Right forelimb (tissue), 1 donor: ENCODE measurements at regions not wholly inside any gene's neighbourhood (a gene's known extent, or its start where the extent isn't known, plus 50 kb on each side); places are given as distances from the start of the nearest gene placed in this dataset.

Experiments
- DNase-seq: peaks from one replicate; pipeline ENCODE4 v3.0.0-alpha.2; 2018

DNA sequence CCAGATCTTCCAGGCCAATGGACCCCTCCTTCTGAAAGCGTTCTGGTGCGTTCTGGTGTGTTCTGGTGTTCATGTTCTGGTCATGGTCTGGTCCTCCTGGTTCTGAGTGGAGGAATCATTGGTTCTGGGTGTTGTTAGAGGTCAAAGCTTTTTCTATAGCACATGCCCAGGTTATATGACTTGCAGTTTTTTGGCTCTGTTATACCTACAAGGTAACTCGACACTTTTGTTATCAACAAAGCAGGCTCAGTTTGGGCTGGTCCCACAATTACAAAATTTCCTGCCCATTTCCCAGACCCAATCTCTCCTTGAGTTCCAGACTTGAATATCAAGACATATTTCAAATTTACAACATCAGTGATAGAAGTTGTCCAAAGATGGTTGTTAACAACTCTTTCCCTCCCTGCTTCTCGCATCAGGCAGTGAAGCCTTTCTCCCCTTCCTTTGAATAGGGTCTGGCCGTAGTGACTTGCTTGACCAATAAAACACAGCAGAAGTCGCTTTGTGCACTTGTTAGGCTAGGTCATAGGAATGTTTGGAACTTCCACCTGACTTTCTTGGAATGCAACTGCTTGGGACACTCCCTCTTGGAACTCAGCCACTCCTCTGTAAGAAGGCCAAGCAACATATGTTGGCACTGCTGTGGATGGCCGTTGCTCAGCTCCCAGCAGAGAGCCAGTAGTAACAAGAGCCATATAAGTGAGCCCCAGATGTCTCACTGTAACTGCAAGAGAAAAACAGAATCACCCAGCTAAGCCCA is 83.1 kb upstream of the STEAP1B start:
- DNase-seq: no peak

DNA sequence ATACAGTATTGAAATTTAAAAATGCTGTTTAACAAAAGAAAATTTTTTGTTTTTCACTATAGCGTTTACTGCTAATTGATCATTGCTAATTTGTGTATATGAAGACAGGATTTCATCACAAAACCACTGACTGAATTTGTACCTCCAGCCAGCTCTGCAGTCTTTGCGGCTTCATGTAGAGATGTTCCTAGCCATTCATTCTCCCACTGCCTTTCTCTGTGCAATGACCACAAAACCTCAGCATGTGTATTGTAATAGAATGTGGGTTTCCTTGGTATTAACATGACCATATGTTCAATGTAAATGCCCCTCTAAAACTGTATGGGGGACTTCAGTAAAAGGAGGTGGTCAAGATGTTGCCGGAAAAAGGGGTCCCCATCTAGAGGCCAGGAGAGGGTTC is 81.1 kb upstream of the STEAP1B start:
- no peak for DNase-seq

DNA sequence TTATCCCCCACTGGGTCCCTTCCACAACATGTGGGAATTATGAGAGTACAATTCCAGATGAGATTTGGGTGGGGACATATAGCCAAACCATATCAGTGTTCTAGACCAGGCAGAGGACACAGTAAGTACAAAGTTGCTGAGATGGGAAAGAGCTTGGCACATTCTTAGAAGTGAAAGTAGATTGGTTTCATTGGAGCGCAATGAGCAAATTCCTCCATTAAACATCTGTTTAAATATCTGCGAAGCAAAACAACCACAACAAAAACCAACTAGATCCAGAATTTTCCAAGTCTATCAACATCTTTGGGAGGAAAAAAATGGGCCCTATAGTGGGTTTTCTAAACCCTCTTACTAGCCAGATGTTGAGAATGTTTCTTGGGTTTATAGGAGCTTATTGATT is 80.0 kb upstream of the STEAP1B start:
- DNase-seq: peak; percentile 20

DNA sequence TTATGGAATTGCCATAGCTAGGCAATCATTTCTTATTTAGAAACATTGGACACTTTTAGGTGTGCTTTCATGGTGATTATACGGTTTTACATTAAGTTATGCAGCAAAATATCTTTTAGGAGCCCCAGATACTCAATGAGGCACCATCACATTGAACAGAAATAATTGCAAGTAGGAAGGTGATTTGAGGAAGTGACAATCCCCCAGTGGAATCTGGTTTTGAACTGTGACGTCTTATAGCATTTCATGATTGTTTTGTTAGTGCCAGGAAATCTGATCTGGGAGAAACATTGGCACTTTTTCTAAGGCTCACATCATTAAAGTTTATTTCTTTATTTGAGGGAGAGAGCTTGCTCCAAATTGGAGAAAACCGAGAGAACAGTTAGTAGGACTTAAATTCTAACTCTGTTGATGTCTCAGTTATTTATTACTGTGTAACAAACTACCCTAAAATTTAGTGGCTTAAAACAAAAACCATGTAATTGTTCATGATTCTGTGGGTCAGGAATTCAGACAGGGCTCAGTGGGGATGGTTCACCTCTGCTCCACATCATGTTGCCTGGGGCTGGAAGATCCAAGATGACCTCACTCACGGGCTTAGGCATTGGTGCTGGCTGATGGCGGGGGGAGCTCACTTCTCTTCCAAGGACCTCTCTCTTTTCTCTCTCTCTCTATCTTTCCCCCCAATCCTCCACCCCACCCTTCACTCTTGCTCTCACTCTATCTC is 78.2 kb upstream of the STEAP1B start:
- peak; percentile 31 for DNase-seq

DNA sequence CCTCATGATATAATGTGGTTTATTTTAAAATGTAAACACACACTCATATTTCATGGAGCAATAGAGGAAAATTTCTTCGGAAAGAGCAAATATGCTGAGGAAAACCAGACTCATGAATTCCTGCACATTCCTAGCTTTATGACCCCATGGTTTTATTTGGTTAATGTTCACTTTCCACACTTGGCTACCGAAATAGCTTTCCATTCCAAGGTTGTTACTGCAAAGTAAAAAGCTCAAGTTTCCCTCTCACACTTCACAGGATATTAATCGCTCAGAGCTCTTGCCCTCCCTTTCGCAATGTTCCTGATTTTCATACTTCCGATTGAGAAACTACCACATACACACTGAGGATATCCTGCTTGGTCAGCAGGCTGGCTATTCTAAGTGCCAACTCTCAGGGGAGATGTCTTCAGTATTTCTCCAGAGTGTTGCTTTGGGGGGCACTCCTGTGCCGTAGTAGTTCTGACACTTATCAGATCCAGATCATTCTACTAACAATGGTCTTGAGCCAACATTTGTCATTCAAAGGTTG is 77.5 kb upstream of the STEAP1B start:
- peak; percentile 54 for DNase-seq

DNA sequence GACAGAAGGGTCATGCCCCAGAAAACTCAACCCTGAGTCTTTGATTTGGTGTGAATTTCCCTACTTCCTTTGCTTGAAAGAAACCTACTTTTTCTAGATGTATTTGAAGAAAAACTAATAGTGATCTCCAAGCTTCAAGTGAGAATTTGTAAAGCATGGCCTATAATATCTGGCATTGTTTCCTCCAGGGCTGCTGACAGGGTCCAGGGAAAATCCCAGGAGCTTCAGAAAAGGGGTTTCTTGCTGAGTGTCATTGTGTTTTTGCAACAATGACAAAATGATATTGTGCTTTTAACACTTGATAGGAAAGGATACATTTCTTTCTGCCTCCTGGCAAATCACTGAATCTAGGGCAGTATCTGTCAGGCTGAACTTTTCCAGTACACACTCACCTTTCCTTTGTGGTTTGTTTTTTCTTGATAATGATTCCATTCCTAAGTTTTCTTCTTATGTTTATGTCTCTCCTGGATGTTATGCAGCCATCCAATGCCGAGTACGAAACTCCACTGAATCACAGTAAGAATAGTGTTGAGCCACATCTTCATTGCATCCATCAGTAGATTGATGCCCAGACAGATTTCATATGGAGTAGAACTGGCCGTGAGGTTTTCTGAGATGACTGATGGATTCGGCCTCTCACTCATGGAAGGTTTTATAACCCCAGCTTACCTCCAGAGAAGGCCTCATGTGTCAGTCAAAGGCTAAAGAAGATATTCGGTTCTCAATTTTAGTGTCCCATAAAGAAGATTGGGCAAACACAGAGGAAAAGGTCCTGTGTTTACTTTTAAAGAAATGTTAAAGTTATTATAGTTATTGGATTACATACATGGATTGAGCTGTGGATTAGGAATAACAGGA is 76.9 kb upstream of the STEAP1B start:
- DNase-seq: no peak

DNA sequence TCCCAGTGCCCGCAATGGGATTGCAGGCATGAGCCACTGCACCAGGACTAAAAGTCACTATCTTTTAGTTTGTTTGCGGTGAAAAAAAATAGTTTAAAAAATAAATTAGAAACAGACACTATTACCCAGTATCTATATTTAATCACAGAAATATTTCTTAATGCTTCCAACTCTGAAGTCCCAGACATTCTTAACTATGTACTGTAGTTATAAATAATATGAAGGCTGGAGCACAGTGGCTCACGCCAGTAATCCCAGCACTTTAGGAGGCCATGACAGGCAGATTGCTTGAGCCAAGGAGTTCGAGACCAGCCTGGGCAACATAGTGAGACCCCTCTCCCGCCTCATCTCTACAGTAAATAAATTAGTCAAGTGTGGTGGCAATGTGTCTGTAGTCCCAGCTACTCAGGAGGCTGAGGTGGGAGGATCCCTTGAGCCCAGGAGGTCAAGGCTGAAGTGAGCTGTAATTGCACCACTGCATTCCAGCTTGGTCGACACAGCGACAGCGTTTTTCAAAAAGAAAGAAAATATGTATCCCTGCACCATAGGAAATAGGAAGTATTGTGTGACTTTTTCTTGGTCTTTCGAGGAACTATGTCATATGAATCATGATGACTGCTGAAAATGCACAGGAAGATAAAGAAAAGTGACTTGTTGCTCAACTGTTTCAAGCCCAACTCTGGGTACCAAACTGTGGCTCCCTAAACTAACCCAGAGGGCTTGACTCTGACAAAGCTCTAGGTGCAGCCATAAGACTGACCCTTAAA is 74.9 kb upstream of the STEAP1B start:
- DNase-seq: peak; percentile 27

DNA sequence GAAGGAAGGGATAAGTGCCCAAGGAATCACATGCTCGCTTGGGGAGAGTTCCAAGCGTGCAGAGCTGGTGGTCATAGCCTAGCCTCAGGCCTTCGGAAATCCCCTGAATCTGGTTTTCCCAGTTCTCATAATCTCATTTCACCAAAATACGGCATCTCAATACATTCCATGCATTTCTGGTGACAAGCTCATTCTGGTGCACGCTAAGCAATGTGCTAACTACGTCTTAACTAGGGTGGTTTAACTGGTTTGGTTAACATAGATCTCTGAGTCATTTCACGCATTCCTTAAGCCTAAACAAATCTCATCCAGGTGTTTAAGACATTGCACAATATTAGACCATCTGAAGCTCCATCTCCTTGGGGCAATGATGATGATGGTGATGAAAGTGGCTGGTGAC is 72.9 kb upstream of the STEAP1B start:
- no peak for DNase-seq

DNA sequence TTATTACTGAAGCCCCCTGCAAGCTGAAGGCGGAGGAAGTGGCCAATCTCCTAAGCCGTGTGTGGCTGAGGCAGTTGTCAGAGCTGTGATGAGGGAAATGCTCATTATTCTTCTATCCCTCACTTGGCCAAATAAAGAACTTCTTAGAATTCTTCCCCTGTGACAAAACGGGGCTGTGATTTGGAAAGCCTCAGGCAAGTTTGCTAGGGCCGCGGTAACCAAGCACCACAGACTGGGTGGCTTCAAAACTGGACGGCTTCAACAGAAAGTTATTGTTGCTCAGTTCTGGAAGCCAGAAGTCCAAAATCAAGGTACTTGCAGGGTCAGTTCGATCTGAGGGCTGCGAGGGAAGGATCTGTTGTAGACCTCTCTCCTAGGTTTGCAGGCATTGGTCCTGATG is 72.3 kb upstream of the STEAP1B start:
- DNase-seq: peak; percentile 36

DNA sequence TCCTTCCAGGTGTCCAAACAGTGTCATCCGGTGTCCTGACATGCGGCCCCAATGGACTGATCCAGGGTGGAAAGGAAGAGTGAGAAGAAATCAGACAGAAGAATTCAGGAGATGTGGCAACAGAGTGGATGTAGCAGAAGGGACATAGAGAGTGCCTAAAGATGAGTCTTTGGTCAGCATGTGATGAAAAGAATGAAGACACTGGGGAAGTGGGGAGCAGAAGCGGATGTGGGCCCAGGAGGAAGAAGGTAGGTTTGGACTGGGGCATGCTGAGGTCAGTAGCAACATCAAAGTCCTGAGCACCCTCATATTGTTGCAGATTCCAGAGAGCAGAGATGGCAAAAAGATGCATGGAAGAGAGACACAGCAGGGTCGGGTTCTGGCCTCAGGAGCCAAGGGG is 71.8 kb upstream of the STEAP1B start:
- peak; percentile 7 for DNase-seq

DNA sequence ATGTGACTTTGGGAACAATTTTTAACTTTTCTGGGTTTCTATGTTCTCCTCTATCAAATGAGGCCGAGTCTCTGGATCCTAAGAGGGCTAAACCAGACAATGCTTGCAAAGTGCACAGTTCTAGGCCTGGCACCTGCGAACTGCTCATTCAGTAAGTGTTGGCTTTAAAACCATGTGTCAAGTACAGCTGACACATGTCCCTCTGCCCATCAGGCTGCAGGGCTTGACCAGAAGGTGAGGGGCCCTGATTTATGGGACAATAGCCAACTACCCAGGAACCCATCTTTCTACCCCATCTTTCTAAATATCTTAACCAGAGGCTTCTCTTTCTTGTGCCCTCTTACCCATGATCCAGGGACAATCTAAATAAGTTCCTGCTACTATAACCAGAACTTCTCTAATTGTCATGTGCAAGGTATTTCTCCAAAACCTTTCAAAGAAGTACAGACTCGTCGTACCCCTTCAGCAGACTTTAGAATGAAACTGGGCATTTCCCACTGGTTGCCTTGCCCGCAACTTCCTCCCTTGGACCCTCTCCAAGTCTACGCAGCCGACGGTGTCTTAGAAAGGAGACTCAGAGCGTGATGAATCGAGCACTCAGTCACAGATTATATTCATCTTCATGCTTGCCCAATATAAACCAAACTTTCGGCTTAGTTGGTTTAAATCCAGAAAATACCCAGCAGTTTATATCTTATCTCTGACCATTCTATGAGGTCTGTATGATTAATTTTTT is 69.8 kb upstream of the STEAP1B start:
- DNase-seq: no peak

DNA sequence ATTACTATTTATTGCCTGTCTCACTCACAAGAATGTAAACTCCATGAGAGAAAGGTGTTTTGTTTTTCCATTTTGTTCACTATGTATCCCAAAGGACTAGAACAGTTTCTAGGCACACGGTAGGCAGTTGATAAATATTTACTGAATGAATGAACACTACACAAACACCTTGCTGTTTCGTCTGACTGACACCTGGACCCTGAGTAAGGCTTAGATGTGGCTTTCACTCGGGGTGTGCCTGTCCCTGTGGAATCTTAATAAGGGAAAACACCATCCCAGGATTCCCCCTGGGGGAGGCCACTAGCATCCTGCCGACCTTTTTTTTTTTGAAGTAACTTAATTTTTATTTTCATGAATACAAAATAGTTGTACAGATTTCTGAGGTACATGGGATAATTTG is 66.6 kb upstream of the STEAP1B start:
- DNase-seq: no peak

DNA sequence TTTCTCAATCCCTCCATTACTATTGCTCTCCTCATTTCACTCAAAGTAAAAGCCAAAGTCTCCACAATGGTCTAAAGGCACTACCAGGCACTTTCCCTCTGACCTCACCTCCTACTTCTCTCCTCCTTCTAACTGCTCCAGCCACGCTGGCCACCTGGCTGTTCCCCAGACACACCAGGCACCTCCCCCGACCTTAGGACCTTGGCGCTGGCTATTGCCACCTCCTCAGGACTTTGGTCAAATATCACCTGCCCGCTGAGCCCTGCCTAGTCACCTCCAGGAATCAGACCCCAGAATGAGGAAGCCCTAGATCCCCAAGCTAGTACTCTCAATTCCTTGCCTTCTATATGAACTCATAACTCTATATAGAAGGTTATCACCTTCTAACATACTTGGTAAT is 66.2 kb upstream of the STEAP1B start:
- DNase-seq: no peak

DNA sequence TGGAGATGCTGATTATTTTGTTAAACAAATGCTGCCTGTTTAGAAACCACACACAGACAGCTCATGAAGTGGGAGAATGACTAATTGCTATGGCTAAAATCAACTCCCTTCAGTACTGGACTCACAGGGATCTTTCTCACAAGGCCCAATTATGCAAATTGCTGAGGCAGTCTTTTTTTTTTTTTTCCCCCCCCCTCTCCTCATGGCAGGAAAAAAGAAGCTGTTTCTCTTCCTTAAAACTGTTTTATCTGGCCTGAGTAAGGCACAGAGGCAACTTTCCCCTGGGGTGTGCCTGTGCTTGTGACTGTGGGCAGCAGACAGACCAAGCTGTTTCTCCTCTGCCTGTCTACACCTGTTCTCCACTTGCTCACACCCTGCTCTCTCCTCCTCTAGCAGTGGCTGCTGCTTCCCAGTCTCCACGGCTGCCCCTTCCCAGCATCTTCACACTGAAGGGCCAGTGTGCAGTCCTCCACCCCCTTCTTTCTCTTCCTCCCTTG is 65.4 kb upstream of the STEAP1B start:
- DNase-seq: no peak

DNA sequence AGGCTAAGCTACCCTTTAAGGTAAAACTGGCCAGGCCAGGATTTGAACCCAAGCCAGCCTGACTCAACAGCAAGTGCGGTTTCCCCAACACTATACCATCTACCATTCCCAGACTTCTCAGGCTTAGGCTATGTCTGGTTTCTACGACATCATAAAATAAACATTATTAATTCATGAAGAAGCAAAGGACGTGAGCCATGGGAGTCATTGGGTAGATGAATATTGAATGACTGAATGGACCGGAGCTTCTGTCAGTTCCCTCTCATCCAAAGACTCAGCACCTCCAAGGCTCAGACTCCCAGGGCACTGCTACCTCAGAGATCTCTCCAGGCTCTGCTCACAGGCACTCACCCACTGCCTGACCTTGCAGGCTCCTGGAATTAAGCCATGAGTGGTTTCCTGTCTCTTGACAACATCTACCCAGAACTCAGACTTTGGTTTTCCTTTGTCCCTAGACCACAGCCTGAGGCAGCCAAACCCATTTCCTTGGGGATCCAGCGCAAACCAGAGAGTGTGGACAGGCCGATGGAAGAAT is 64.6 kb upstream of the STEAP1B start:
- DNase-seq: no peak

DNA sequence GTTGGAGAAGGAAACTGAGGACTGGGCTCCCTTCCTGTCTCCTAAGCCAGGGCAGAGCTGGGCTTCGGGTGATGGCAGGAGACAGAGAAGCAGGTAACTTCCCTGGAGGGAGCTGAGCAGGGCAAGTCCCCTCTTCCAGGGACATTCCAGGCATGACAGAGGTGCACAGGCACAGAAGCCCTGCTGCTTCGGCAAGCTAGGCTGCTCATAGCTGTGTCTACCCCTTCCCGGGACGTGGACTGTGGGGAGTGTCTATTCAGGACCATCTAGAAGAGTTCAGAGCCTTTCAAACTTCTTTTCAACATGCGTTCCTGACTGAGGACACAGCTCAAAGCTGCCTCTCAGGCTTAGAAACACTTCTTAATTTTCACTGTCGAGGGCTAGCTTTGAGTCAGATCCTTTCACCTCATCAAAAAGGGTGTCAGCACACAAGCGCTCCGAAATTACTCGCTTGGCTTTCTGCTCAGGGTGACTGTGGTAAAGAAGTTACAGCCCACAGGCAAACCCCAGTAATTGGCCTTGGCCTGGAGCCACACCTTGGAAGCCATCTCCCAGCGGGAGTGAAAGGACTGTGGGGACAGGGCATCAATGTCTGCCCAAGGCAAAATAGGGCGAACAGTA is 63.7 kb upstream of the STEAP1B start:
- DNase-seq: peak; percentile 56

DNA sequence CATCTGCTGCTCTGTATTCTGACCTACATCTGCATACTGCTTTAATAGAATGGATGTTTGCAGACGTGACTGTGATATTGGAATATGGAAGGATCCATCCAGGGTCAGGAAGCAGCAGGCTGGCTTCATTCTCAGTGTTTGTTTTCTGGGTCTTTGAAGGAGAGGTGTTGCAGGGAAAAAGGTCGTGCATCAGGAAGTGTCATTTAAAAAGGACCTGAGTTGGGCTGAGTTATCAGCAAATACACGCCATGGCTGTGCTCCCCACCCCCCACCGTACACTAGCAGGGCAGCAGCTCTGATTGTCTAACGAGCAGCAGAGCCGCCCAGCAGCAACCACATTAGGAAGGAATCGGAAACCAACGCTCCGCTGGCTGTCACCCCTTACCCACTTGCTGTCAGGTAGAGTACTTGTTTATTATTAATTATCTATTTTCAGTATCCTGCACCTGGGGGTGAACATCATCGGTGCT is 63.1 kb upstream of the STEAP1B start:
- DNase-seq: no peak

DNA sequence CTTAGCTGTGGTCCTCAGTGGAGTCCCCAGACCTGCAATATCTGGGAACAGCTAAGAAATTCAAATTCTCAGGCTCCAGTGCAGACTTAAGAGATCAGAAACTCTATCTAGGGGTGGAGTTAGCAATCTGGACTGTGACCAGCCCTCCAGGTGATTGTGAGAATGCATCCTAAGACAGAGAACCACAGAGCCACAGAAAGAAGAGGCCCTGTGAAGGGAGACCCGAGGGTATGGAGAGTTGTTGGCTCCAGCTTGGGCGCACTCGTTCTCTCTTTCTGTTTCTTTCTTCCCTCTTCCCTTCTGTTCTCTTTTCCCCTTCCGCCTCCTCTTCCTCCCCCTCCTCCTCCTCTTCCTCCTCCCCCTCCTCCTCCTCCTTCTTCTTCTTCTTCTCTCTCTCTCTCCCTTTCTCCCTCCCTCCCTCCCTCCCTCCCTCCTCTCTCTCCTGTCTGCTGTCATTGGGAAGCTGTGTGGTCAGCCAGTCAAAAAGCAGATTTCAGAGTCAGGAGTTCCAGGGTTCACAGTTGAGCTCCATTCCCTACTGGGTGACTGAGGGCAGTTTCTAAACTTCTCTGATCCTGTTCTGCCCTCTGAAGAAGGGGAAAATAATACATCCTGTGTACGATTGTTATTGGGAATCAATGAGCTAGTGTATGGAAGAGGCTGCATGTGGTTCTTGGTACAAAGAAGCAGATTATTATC is 62.1 kb upstream of the STEAP1B start:
- peak; percentile 53 for DNase-seq

DNA sequence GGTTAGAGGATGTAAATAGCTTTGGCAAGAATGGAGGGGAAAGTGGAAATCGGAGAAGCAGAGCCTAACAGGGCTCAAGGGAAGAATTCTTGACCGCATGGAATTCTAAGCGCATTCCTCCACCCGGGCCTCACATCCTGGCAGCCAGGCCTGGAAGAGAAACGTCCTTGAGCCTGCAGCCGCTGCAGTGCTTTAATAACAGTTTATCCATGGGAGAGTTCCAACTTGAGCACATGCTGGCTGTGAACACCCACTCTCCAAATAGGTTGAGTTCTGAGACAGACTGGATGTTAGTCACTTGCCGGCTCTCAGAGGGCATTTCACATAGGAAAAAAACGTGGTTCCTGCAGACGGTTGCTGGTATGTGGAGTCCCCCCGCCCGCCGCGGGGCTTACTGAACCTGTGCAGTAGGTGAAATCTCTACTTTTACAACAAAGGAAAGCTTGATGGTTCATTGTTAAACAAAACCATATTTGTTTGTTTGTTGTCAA is 61.4 kb upstream of the STEAP1B start:
- peak; percentile 89 for DNase-seq
